OCI-LY7 (cell line): ENCODE measurements at regions not wholly inside any gene's neighbourhood (a gene's known extent, or its start where the extent isn't known, plus 50 kb on each side); places are given as distances from the start of the nearest gene placed in this dataset.

Experiments
- EZH2phosphoT487 ChIP-seq: fragments of 200-600 bp; sonication (generic); IDR thresholded peaks from 2 replicates; pipeline ENCODE4 v1.6.1; 2018; ENCODE audit warnings: low read depth, borderline replicate concordance, mild to moderate bottlenecking, mixed run types, antibody characterized with exemption, low read length, moderate library complexity, mixed read lengths
- TF ChIP-seq, protein P1 (sequence below): fragments of 200-600 bp; sonication (generic); conservative IDR thresholded peaks from 2 replicates; pipeline ENCODE4 v1.5.1; 2014; ENCODE audit warnings: mild to moderate bottlenecking, antibody characterized with exemption, low read length, moderate library complexity, mixed read lengths

DNA sequence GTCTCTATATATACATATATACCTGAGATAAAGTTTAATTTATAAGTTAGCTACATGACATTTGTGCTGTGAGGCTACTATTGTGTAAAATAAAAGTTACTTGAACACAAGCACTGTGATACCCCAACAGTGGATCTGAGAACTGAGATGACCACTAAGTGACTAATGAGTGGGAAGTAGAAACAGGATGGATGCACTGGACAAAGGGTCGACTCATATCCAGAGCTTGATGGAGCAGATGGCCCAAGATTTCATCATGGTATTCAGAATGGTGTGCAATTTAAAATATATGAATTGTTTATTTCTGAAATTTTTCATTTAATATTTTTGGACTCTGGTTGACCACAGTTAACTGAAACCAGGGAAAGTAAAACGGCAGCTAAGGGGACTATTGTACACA is 908.6 kb upstream of the MDGA2 start:
- TF ChIP-seq, protein P1, sequence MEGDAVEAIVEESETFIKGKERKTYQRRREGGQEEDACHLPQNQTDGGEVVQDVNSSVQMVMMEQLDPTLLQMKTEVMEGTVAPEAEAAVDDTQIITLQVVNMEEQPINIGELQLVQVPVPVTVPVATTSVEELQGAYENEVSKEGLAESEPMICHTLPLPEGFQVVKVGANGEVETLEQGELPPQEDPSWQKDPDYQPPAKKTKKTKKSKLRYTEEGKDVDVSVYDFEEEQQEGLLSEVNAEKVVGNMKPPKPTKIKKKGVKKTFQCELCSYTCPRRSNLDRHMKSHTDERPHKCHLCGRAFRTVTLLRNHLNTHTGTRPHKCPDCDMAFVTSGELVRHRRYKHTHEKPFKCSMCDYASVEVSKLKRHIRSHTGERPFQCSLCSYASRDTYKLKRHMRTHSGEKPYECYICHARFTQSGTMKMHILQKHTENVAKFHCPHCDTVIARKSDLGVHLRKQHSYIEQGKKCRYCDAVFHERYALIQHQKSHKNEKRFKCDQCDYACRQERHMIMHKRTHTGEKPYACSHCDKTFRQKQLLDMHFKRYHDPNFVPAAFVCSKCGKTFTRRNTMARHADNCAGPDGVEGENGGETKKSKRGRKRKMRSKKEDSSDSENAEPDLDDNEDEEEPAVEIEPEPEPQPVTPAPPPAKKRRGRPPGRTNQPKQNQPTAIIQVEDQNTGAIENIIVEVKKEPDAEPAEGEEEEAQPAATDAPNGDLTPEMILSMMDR, result no peak
- TF ChIP-seq EZH2phosphoT487, result no peak
